Body of pancreas (tissue), 4 donors: ENCODE measurements at regions not wholly inside any gene's neighbourhood (a gene's known extent, or its start where the extent isn't known, plus 50 kb on each side); places are given as distances from the start of the nearest gene placed in this dataset.

Experiments used
- POLR2A ChIP-seq, 3 donors: fragments of 450-650 bp; IDR thresholded peaks; one replicate each; pipeline ENCODE4 v1.6.1; 2016; ENCODE audit warnings: antibody characterized with exemption in 3 of 3, mild to moderate bottlenecking in 2 of 3
- TF ChIP-seq, protein P1 (sequence below), 7 experiments: fragments of 450-650 bp in 4 of 7; fragments of 200-600 bp in 3 of 7; sonication (generic) in 3 of 7; IDR thresholded peaks; one replicate each; pipeline ENCODE4 v1.5.1; 2016 to 2019; ENCODE audit warnings: antibody characterized with exemption in 7 of 7

DNA sequence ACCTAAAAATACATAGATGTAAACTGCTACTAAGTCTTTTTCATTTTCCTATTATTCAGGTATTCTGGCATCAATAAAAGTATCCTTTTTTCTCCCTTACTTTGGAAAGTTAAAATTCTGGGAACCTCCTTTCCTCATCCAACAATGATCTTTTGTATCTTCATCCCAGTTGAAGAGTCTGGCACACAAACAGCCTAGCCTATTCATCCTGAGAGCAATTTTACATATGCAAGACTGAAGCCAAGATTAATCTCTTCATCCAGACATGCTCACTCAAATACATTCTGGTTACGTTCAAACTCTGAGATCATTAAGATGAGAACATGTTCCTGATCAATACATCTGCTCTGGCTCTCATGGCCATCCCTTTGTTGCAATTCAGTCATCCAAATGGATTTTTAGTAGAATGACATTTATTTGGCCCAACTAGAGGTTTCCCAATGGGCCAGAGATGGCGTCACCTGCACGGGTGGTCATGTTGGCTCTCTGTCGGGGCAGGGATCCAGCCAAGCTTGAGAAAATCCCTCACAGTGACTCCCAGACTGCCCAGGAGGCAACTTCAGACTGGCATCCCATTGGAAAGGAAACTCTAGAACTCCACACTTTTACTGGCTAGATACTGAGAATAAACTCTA lies 135.3 kb upstream of the VCX2 start:
- TF ChIP-seq, protein P1, sequence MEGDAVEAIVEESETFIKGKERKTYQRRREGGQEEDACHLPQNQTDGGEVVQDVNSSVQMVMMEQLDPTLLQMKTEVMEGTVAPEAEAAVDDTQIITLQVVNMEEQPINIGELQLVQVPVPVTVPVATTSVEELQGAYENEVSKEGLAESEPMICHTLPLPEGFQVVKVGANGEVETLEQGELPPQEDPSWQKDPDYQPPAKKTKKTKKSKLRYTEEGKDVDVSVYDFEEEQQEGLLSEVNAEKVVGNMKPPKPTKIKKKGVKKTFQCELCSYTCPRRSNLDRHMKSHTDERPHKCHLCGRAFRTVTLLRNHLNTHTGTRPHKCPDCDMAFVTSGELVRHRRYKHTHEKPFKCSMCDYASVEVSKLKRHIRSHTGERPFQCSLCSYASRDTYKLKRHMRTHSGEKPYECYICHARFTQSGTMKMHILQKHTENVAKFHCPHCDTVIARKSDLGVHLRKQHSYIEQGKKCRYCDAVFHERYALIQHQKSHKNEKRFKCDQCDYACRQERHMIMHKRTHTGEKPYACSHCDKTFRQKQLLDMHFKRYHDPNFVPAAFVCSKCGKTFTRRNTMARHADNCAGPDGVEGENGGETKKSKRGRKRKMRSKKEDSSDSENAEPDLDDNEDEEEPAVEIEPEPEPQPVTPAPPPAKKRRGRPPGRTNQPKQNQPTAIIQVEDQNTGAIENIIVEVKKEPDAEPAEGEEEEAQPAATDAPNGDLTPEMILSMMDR (IDR thresholded peaks at IDR 0.05) = no peak
- TF ChIP-seq POLR2A (IDR thresholded peaks at IDR 0.05) = no peak
